HEK293 (cell line): ENCODE measurements at regions not wholly inside any gene's neighbourhood (a gene's known extent, or its start where the extent isn't known, plus 50 kb on each side); places are given as distances from the start of the nearest gene placed in this dataset.

Experiments
- ATF2 ChIP-seq: fragments of 450-650 bp; formaldehyde crosslinking; IDR thresholded peaks from 2 replicates; pipeline ENCODE4 v1.5.1; 2016; ENCODE audit warnings: missing biosample characterization, missing genetic modification characterization, low read depth
- SCRT1 ChIP-seq: fragments of 450-650 bp; formaldehyde crosslinking; IDR thresholded peaks from 2 replicates; pipeline ENCODE4 v1.5.1; 2016; ENCODE audit warnings: missing biosample characterization, missing genetic modification characterization, borderline replicate concordance
- ZBTB49 ChIP-seq: fragments of 450-650 bp; formaldehyde crosslinking; IDR thresholded peaks from 2 replicates; pipeline ENCODE4 v1.5.1; 2016; ENCODE audit warnings: missing biosample characterization, missing genetic modification characterization, low read depth
- ZBTB8A ChIP-seq: fragments of 450-650 bp; formaldehyde crosslinking; IDR thresholded peaks from 2 replicates; pipeline ENCODE4 v1.5.1; 2016; ENCODE audit warnings: missing biosample characterization, missing genetic modification characterization
- ZNF48 ChIP-seq: fragments of 450-650 bp; formaldehyde crosslinking; IDR thresholded peaks from 2 replicates; pipeline ENCODE4 v1.5.1; 2016; ENCODE audit warnings: missing biosample characterization, missing genetic modification characterization
- ZNF501 ChIP-seq: fragments of 450-650 bp; formaldehyde crosslinking; IDR thresholded peaks from 2 replicates; pipeline ENCODE4 v1.5.1; 2016; ENCODE audit warnings: missing biosample characterization, missing genetic modification characterization
- ZNF561 ChIP-seq: fragments of 450-650 bp; IDR thresholded peaks from 2 replicates; pipeline ENCODE4 v1.5.1; 2018; ENCODE audit warnings: missing biosample characterization, missing genetic modification characterization, borderline replicate concordance
- TF ChIP-seq, protein P1 (sequence below): sonication (generic); formaldehyde crosslinking; IDR thresholded peaks from 2 replicates; pipeline ENCODE4 v1.8.1; 2022; ENCODE audit warnings: mild to moderate bottlenecking, moderate library complexity, missing genetic modification reagents
- TF ChIP-seq, protein P2 (sequence below): fragments of 450-650 bp; formaldehyde crosslinking; IDR thresholded peaks from 2 replicates; pipeline ENCODE4 v1.5.1; 2016; ENCODE audit warnings: missing biosample characterization, missing genetic modification characterization

DNA sequence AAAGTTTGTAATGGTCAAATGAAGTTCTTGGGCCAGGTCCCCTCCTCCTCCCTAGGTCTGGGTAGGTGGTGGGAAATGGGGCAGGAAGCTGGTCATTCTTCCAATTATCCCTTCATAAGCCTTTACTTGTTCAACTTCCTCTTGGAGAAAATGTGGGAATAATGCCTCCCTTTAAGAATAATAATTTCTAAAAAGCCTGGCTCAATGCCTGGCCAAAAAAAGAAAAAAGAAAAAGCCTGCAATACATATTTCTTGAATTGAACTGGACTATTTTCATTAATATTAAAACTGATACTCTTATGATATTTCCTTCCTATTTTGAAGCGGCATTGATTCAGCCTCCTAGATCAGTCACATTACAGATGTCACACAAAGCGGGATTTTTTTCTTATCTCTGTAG, 600.9 kb downstream of the CCDC171 start:
- TF ChIP-seq SCRT1 (tag by site-specific recombination) (no peak), ZBTB8A (tag by site-specific recombination) (no peak), ZNF561 (tag by site-specific recombination) (no peak), ZNF501 (tag by site-specific recombination) (no peak), ZBTB49 (tag by site-specific recombination) (no peak), ATF2 (no peak), ZNF48 (tag by site-specific recombination) (no peak)
- TF ChIP-seq, protein P1, sequence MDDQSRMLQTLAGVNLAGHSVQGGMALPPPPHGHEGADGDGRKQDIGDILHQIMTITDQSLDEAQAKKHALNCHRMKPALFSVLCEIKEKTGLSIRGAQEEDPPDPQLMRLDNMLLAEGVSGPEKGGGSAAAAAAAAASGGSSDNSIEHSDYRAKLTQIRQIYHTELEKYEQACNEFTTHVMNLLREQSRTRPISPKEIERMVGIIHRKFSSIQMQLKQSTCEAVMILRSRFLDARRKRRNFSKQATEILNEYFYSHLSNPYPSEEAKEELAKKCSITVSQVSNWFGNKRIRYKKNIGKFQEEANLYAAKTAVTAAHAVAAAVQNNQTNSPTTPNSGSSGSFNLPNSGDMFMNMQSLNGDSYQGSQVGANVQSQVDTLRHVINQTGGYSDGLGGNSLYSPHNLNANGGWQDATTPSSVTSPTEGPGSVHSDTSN (CRISPR knock-in tag) = no peak
- TF ChIP-seq, protein P2, sequence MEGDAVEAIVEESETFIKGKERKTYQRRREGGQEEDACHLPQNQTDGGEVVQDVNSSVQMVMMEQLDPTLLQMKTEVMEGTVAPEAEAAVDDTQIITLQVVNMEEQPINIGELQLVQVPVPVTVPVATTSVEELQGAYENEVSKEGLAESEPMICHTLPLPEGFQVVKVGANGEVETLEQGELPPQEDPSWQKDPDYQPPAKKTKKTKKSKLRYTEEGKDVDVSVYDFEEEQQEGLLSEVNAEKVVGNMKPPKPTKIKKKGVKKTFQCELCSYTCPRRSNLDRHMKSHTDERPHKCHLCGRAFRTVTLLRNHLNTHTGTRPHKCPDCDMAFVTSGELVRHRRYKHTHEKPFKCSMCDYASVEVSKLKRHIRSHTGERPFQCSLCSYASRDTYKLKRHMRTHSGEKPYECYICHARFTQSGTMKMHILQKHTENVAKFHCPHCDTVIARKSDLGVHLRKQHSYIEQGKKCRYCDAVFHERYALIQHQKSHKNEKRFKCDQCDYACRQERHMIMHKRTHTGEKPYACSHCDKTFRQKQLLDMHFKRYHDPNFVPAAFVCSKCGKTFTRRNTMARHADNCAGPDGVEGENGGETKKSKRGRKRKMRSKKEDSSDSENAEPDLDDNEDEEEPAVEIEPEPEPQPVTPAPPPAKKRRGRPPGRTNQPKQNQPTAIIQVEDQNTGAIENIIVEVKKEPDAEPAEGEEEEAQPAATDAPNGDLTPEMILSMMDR (tag by site-specific recombination) = no peak
